PC-9 (cell line): ENCODE measurements at regions not wholly inside any gene's neighbourhood (a gene's known extent, or its start where the extent isn't known, plus 50 kb on each side); places are given as distances from the start of the nearest gene placed in this dataset.

Experiments
- CTCF ChIP-seq: fragments of 200-600 bp; sonication (generic); conservative IDR thresholded peaks from 2 replicates; pipeline ENCODE4 v1.6.1; 2017; ENCODE audit warnings: mixed run types, antibody characterized with exemption, mild to moderate bottlenecking, moderate library complexity
- EZH2 ChIP-seq: fragments of 200-600 bp; sonication (generic); IDR thresholded peaks from 2 replicates; pipeline ENCODE4 v1.8.0; 2017; ENCODE audit warnings: antibody characterized with exemption, low read depth

GRCh38 chr9:89991204-89991790 lies 386.5 kb downstream of the GADD45G start:
- TF ChIP-seq CTCF (no peak), EZH2 (no peak)
